OCI-LY3 (cell line): ENCODE measurements at regions not wholly inside any gene's neighbourhood (a gene's known extent, or its start where the extent isn't known, plus 50 kb on each side); places are given as distances from the start of the nearest gene placed in this dataset.

ENCODE experiments used
- EZH2phosphoT487 ChIP-seq: fragments of 200-600 bp; shearing (Covaris generic); IDR thresholded peaks from 2 replicates; pipeline ENCODE4 v1.6.1; 2018; ENCODE audit warnings: antibody characterized with exemption, mixed run types, low read depth
- TF ChIP-seq, protein P1 (sequence below): fragments of 200-600, 300-600 bp; sonication (generic); IDR thresholded peaks from 2 replicates; pipeline ENCODE4 v1.5.1; 2014; ENCODE audit warnings: antibody characterized with exemption, low read length, low read depth

DNA sequence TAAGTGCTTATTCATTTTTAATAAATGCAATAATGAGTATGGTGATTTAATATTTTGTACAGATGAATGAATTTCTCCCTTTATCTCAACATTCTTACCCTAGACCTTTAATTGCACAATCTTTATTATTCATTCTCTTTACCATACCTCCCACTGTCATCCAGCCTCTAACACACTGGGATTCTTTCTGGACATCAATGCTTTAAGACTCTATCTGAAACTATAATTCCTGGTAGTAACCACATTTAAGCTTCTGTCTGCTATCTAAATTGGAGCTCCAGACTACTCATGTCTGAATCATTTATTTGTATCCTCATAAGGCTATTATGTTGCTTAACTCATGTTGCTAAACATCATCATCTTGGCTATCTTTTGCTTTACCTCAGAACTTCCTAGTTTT, 270.2 kb downstream of the ALG10B start:
- TF ChIP-seq, protein P1, sequence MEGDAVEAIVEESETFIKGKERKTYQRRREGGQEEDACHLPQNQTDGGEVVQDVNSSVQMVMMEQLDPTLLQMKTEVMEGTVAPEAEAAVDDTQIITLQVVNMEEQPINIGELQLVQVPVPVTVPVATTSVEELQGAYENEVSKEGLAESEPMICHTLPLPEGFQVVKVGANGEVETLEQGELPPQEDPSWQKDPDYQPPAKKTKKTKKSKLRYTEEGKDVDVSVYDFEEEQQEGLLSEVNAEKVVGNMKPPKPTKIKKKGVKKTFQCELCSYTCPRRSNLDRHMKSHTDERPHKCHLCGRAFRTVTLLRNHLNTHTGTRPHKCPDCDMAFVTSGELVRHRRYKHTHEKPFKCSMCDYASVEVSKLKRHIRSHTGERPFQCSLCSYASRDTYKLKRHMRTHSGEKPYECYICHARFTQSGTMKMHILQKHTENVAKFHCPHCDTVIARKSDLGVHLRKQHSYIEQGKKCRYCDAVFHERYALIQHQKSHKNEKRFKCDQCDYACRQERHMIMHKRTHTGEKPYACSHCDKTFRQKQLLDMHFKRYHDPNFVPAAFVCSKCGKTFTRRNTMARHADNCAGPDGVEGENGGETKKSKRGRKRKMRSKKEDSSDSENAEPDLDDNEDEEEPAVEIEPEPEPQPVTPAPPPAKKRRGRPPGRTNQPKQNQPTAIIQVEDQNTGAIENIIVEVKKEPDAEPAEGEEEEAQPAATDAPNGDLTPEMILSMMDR = no peak
- TF ChIP-seq EZH2phosphoT487 = no peak
